Posterior vena cava (tissue), 2 donors: ENCODE measurements at regions not wholly inside any gene's neighbourhood (a gene's known extent, or its start where the extent isn't known, plus 50 kb on each side); places are given as distances from the start of the nearest gene placed in this dataset.
"Not testable (repeated sequence)": the region's sequence is repeated elsewhere in the genome, so short reads cannot be mapped to it uniquely, and the experiment has no call there.

Source experiments
- DNase-seq: peaks from one replicate; pipeline ENCODE4 v3.0.0-alpha.2; 2020; ENCODE audit warnings: low spot score
- intact Hi-C, 2 donors: fragments of 100-400 bp; cut with DNase I; formaldehyde crosslinking; loops; one replicate each; pipeline versions ENCODE4 v1.14.1 to v1.14.2; 2022 to 2023
- donor health status: DM: yes; HTN: yes; CAD: no.
- donor health status: DM: yes; HTN: yes; CAD: no.

- intact Hi-C loops: no loop called here
- DNase-seq: no peak
Measured at GRCh38 chr10:33698033-33698432, 363.6 kb upstream of the NRP1 start.

- intact Hi-C loops: no loop called here
- DNase-seq: no peak
Measured at GRCh38 chr10:33697016-33697415, 362.5 kb upstream of the NRP1 start.

DNA sequence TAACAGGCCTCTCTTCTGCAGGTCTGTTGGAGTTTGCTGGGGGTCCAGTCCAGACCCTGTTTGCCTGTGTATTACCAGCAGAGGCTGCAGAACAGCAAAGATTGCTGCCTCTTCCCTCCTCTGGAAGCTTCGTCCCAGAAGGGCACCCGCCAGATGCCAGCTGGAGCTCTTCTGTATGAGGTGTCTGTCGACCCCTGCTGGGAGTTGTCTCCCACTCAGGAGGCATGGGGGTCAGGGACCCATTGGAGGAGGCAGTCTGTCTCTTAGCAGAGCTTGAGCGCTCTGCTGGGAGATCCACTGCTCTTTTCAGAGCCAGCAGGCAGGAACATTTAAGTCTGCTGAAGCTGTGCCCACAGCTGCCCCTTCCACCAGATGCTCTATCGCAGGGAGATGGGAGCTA is 361.1 kb upstream of the NRP1 start:
- no peak for DNase-seq
- intact Hi-C loops: no loop called here

- DNase-seq, intact Hi-C loops: not testable (repeated sequence)
Measured at GRCh38 chr10:33690536-33690935, 356.1 kb upstream of the NRP1 start.

DNA sequence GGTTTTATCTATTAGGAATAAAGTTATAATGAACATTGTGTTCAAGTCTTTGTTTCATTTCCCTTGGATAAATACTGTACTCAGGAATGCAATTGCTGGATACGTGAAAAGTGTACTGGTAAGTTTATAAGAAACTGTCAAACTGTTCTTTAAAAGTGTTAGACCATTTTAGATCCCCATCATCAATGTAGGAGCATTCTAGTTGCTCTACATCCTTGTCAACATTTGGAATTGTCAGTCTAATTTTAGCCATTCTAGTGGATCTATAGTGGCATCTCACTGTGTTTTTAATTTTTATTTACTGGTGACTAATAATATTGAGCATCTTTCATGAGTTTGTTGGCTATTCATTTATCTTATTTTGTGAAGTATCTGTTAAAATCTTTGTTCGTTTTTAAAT is 354.0 kb upstream of the NRP1 start:
- intact Hi-C loops: no loop called here
- DNase-seq: no peak

GRCh38 chr10:33684211-33684611 is 349.7 kb upstream of the NRP1 start:
- DNase-seq: no peak
- intact Hi-C loops: no loop called here

GRCh38 chr10:33681595-33681994 is 347.1 kb upstream of the NRP1 start:
- intact Hi-C loops: no loop called here
- no peak for DNase-seq

DNA sequence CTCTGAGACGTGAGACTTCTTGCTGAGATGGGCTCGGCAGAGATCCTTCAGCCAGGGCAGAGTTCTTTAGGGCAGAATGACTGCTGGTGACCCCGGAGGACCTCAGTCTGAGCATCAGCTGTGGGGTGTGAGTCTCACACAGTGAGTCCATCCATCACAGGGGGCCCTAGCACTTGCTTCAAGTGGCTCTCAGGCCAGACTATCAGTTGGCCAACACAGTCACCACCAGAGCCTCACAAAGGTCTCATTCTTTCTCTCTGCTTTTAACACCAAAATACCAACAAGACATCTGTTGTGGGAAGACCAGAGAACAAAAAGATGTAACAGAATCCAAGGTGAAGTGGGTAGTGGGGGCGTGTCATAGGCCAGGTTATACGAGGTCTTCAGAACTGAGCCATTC is 345.6 kb upstream of the NRP1 start:
- no peak for DNase-seq
- intact Hi-C loops: no loop called here

- intact Hi-C loops: no loop called here
- no peak for DNase-seq
Measured at GRCh38 chr10:33676606-33677339, 342.3 kb upstream of the NRP1 start.

- no peak for DNase-seq
- intact Hi-C loops: no loop called here
Measured at GRCh38 chr10:33674986-33675599, 340.6 kb upstream of the NRP1 start.

DNA sequence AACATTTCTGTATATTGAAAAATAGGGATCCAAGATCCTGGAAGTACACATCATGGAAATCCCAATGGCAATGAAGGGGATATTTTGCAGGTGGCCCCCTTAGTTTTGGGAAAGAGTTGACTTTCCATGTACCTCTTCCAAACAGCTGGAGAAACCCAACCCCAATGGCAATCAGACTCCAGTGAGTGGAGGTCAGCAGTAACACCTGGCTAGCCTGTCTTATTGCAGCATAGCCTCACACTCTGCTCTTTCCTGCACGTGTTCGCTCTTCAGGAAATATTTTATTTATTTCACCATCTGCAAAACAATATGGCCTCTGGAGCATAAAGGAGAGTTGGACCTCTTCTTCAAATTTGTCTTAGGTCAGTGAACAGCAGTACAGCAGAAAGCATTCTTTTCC is 340.0 kb upstream of the NRP1 start:
- no peak for DNase-seq
- intact Hi-C loops: no loop called here

- intact Hi-C loops: no loop called here
- DNase-seq: no peak
Measured at GRCh38 chr10:33673839-33674415, 339.5 kb upstream of the NRP1 start.

- intact Hi-C loops: no loop called here
- no peak for DNase-seq
Measured at GRCh38 chr10:33669904-33670303, 335.4 kb upstream of the NRP1 start.

- no peak for DNase-seq
- intact Hi-C loops: no loop called here
Measured at GRCh38 chr10:33666686-33667480, 332.4 kb upstream of the NRP1 start.

- intact Hi-C loops: no loop called here
- no peak for DNase-seq
Measured at GRCh38 chr10:33665501-33665900, 331.0 kb upstream of the NRP1 start.

- DNase-seq: no peak
- intact Hi-C loops: no loop called here
Measured at GRCh38 chr10:33664070-33664469, 329.6 kb upstream of the NRP1 start.

DNA sequence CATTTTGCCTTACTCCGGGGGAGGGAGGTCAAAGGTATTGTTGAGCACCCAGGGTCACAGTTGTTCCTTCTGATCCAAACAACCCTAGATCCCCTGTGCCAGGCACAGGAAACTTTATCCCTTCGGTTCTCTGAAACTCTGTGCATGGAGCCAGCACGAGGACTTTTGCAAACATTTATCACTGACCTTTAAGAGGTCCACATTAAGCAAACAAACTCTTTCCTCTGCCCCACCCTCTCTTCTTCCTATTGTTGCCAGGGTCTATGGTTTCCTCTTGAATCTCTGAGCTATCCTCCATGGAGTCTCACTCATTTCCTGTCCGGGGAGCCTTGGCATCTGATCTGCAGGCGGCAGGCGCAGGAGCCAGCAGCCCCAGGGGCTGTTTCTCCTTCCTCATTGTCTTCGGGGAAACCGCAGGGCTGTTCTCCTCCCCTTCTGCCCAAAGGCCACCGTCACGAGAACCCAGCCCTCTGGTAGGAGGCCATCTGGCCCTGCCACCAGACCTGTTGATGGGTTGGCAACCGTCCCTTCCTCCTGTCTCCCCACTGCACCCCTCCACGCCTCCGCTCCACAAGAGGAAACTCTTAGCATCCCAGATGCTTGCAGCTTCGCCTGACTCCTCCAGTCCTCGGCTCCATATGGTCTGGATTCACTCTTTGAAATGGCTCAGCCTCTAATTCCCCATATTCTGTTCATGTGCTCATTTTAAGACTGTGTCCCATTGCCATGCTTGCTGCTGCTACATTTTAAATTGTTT is 327.3 kb upstream of the NRP1 start:
- intact Hi-C loops: no loop called here
- peak; percentile 94 for DNase-seq

- intact Hi-C loops: no loop called here
- DNase-seq: no peak
Measured at GRCh38 chr10:33660329-33660728, 325.9 kb upstream of the NRP1 start.

- DNase-seq: no peak
- intact Hi-C loops: no loop called here
Measured at GRCh38 chr10:33657913-33658312, 323.4 kb upstream of the NRP1 start.
